GM13977 (cell line): ENCODE measurements at regions not wholly inside any gene's neighbourhood (a gene's known extent, or its start where the extent isn't known, plus 50 kb on each side); places are given as distances from the start of the nearest gene placed in this dataset.

ENCODE experiments used
- DNase-seq: peaks from one replicate; pipeline ENCODE4 v3.0.0; 2012; ENCODE audit warnings: low spot score
- CTCF ChIP-seq: IDR thresholded peaks from 2 replicates; pipeline ENCODE4 v1.5.1; 2012; ENCODE audit warnings: mild to moderate bottlenecking, control low read depth; ENCODE audit not compliant: insufficient read depth; ENCODE audit errors: extremely low read depth, missing control alignments
- in situ Hi-C: fragments of 300-500 bp; cut with MboI; formaldehyde crosslinking; loops from one replicate; pipeline ENCODE4 v1.12.0; 2022; ENCODE audit warnings: low sequenced_read_pairs, low pct_unique_long_range_greater_than_20kb, mixed read lengths, inconsistent platforms; ENCODE audit not compliant: unreplicated experiment

- in situ Hi-C loops: no loop called here
- DNase-seq: no peak
Measured at GRCh38 chr4:3822230-3822947, 56.2 kb downstream of the ADRA2C start.

GRCh38 chr4:3823496-3824341 lies 57.5 kb downstream of the ADRA2C start:
- in situ Hi-C loops: no loop called here
- no peak for TF ChIP-seq CTCF
- DNase-seq: no peak

More at GRCh38 chr4:3822230-3822947, 56.2 kb downstream of the ADRA2C start:
- TF ChIP-seq CTCF: no peak

- no peak for TF ChIP-seq CTCF
- DNase-seq: no peak
- in situ Hi-C loops: no loop called here
Measured at GRCh38 chr4:3824521-3825270, 58.5 kb downstream of the ADRA2C start.

GRCh38 chr4:3825530-3825929 lies 59.3 kb downstream of the ADRA2C start:
- in situ Hi-C loops: no loop called here
- no peak for DNase-seq
- no peak for TF ChIP-seq CTCF

GRCh38 chr4:3826247-3827172 lies 60.3 kb downstream of the ADRA2C start:
- in situ Hi-C loops: no loop called here
- TF ChIP-seq CTCF: no peak

More at GRCh38 chr4:3826247-3827172, 60.3 kb downstream of the ADRA2C start:
- no peak for DNase-seq
